Suppressor macrophage treated with lipopolysaccharide for 1 hour (primary cell): ENCODE measurements at regions not wholly inside any gene's neighbourhood (a gene's known extent, or its start where the extent isn't known, plus 50 kb on each side); places are given as distances from the start of the nearest gene placed in this dataset.
"Not testable (repeated sequence)": the region's sequence is repeated elsewhere in the genome, so short reads cannot be mapped to it uniquely, and the experiment has no call there.

Experiments used
- DNase-seq, 3 donors: peaks; one replicate each; pipeline ENCODE4 v3.0.0-alpha.2; 2020 to 2022

GRCh38 chr6:48591158-48591557 is 480.2 kb upstream of the PTCHD4 start:
- not testable (repeated sequence) for DNase-seq

GRCh38 chr6:48584846-48585245 is 473.8 kb upstream of the PTCHD4 start:
- DNase-seq: no peak

DNA sequence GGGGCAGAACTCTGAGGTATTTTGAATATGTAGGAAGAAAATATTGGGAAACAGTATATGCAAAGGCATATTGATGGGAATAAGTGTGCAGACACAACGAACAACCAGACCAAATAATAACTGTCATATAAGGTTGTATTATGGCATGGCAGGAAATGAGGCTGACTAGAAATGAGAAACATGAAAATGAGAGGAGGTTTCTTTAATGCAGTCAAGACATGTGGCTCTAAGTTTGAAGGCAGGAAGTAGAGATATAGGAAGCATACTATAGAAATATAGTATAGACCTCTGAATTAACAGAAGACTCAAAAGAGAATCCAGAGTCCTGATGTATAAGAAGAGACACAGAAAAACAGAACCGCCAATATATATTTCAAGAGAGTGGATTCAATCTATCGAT is 459.7 kb upstream of the PTCHD4 start:
- DNase-seq: no peak

GRCh38 chr6:48568856-48569255 is 457.9 kb upstream of the PTCHD4 start:
- no peak for DNase-seq

DNA sequence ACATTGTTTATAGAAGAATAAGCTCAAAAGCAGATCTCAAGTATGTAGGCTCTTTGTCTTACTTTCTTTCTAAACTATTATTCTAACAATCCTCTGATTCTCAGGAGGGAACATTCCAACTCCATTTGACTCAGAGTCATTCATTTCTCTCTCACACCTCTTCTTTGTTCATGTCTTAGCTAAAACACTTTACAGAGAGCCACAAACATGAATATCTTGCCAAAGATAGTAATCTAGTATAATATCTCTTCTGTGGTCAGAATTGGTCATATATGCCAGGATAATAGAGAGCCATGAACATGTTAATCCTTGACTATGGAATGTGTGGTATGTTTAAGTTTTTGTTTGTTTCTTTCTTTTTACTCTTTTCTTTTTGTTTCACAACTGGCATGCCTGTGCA is 456.0 kb upstream of the PTCHD4 start:
- no peak for DNase-seq

- DNase-seq: no peak
Measured at GRCh38 chr6:48564036-48564820, 453.2 kb upstream of the PTCHD4 start.

DNA sequence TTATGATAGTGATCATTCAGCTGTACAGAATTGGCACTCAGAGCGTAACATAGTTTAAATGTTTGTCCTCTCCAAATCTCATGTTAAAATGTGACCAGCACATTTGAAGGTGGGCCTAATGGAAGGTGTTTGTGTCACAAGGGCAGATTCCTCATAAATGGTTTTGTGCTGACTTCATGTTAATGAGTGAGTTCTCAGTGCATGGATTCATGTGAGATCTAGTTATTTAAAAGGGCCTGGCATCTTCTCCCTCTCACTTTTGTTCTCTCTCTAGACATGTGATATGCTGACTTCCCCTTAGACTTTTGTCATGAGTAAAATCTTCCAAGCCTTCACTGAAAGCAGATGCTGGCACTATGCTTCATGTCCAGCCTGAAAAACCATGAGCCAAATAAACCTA is 452.4 kb upstream of the PTCHD4 start:
- DNase-seq: no peak

DNA sequence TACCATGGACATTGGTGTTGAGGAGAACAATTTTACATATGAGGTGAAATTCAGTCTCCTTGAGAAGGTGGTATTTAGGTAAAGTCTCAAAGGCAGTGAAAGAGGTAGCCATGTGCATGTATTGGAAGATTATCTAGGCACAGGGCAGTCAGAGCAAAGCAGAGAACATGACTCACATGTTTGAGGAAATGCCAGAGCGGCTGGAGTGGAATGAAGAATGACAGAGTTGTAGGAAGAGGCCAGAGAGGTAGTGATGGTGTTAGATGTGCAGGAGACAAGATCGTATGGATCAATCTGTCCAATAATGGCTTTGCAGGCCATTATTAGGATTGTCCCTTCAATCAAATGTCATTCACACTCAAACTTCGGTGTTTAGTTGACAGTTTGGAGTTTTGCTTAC is 449.4 kb upstream of the PTCHD4 start:
- no peak for DNase-seq

- DNase-seq: no peak
Measured at GRCh38 chr6:48553467-48554189, 442.6 kb upstream of the PTCHD4 start.

GRCh38 chr6:48552905-48553304 is 441.9 kb upstream of the PTCHD4 start:
- no peak for DNase-seq

DNA sequence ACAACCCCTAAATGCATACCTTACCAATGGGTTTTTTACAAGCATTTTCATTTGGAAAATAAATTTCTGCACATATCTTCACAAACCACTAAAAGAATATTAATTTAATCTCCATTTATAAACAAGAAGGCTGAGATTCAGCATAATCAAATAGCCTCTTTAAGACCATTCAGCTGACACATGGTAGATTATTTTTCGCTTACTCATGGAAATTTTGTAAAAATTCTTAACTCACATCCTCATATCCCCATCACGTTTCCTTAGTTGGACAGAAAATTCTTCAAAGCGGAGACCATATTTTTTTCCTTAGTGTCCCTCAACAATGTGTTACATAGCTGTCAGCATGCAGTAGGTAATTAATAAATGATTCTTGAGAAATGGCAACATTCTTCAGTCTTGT is 439.6 kb upstream of the PTCHD4 start:
- no peak for DNase-seq

DNA sequence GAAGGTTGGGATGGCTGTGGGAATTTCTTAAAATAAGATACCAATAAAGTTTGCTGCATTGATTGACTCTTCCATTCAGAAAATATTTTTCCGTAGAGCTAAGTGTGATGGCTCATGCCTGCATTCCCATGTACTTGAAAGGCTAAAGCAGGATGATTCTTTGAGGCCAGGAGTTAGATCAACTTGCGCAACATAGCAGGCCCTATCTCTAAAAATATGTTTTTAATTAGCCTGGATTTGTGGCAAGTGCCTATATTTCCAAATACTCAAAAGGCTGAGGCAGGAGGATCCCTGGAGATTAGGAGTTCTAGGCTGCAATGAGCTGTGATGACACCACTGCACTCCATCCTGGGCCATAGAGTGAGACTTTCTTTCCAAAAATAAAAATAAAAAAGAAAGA is 431.2 kb upstream of the PTCHD4 start:
- no peak for DNase-seq

DNA sequence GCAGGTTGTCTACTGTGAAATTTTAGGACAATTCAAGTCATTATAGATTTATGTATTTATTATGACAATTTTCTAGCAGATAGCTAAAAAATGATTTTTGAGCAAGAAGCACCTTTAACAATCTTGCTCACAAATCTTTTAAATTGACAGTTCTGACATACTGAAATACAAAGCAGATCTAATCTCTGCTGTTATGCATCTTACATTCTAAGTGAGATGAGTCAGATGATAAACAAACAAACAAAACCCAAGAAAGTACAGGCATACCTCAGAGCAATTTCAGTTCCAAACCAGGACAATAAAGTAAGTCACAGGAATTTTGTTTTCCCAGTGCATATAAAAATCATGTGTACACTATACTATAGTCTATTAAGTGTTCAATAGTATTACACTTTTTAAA is 430.7 kb upstream of the PTCHD4 start:
- no peak for DNase-seq

DNA sequence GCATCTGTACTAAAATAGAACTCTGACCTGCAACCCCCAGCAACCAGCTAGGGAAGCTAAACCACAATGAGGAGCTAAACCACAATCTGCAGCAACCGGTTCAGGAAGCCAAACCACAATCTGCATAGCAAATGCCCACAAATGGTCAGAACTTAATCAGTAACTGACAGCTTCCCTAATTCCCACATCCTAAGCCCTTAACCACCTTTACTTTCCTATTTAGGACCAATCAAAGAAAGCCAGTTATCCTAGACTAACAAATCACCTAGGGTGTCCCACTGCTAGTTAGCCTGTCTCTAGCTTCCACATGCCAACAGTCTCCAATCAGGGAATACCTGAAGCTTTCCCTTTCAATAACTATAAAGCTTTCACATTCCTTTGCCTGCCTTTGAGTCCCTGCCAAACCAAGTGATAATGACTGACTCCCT is 424.6 kb upstream of the PTCHD4 start:
- DNase-seq: no peak

DNA sequence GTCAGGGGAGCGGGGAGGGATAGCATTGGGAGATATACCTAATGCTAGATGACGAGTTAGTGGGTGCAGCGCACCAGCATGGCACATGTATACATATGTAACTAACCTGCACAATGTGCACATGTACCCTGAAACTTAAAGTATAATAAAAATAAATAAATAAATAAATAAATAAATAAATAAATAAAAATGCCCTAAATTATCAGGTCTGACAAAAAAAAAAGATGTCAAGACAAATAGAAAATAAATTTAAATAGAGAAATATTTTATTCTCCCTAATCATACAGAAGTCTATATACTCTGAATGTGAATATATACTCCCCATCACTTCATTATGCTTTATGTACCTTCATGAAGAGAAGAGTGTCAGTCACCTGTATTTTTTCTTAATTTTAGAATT is 420.0 kb upstream of the PTCHD4 start:
- not testable (repeated sequence) for DNase-seq

- no peak for DNase-seq
Measured at GRCh38 chr6:48525849-48526248, 414.9 kb upstream of the PTCHD4 start.

DNA sequence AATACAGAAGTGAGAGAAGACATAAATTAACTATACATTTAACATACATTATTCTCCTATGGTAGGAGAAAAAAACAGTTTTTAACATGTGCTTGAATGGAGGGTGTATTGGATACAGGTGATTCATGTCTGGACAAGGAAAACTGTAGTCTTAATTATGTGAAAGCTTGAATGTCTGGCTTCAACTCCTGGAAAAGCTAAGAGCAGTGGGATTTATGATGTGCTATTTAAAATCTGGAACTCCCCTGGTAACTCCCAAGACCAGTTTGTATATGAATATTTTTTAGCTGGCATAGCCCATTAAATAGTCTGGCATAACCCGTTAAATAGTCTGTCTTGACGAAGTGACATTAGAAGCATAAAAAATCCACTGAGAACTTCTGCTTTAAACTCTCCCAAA is 410.0 kb upstream of the PTCHD4 start:
- no peak for DNase-seq

- DNase-seq: no peak
Measured at GRCh38 chr6:48512390-48512789, 401.4 kb upstream of the PTCHD4 start.

- DNase-seq: no peak
Measured at GRCh38 chr6:48511378-48511777, 400.4 kb upstream of the PTCHD4 start.

DNA sequence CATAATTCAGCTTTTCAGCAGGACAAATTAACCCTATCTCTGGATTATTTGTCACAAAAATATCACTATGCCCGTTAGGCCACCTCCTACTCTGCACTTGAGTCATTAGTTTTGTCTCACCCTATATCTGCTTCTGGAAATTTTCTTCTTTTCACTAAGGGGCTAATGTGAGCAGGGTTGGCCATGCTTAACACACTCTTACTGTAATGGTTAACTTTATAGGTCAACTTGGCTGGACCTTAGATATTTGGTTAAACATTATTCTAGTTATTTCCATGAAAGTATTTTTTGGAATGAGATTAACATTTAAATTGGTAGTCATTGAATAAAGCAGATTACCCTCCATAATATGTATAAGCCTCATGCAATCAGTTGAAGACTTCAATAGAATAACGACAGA is 394.6 kb upstream of the PTCHD4 start:
- no peak for DNase-seq

DNA sequence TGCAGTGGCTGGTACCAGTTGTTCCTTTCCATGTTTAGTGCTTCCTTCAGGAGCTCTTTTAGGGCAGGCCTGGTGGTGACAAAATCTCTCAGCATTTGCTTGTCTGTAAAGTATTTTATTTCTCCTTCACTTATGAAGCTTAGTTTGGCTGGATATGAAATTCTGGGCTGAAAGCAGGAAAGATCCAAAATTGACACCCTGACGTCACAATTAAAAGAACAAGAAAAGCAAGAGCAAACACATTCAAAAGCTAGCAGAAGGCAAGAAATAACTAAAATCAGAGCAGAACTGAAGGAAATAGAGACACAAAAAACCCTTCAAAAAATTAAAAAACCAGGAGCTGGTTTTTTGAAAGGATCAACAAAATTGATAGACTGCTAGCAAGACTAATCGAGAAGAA is 382.4 kb upstream of the PTCHD4 start:
- DNase-seq: not testable (repeated sequence)

- no peak for DNase-seq
Measured at GRCh38 chr6:48490658-48491057, 379.7 kb upstream of the PTCHD4 start.

DNA sequence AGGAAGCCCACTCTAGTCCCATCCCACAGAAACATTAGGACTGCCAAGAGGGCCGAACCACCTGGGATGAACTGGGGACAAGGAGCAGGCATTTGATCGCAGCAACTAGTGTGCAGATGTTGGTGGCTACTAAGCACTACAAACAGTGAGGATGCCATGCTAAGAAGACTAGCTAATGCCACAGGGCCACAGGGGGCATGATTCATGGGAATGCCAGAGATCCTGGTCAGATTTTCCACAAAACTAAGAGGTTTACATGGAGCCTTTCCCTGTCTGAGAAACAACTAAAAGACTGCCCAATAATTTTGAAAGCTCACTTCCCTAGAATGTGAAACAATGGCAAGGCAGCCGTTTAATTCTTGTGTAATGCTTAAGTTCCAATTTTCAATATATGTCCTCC is 375.9 kb upstream of the PTCHD4 start:
- DNase-seq: no peak

DNA sequence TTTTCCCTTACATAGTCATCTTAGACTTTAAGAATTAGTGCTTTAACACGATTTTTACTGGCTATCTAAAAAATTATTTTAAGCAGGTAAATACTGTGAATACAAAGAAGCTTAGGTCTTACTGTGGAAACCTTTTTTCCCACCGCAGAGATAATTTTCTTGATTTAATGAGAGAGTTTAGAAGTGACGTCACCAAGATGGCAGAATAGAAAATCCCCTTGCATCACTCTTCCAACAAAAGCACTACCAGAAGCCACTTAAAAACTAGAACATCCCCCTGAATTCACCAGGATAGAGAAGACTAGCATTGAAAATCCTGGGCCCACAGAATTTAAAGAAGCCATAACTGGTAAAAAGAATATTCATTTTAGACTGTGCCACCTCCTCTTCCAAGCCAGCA is 375.4 kb upstream of the PTCHD4 start:
- no peak for DNase-seq

DNA sequence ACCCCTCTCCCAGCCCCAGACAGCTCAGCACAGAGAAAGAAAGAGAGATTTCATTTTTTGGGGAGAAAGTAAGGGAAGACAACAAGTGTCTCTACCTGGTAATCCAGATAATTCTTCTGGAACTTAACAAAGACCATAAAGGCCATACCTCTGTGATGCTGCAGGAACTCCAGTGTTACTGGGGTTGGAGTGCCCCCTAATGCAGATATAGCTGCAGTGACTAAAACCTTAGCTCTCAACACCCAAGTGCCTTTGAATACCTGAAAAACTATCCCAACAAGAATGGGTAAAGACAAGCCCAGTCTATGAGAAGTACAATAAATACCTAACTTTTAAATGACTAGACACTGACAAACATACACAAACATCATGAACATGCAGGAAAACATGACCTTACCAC is 365.3 kb upstream of the PTCHD4 start:
- DNase-seq: no peak
